T-helper 1 cell treated with Interleukin-12 subunit alpha and Interleukin-12 subunit beta and Interleukin-4 antibody, amounts not matched to agents 30 ng/mL and 1 ng/mL, for 36 hours (primary cell): ENCODE measurements at regions not wholly inside any gene's neighbourhood (a gene's known extent, or its start where the extent isn't known, plus 50 kb on each side); places are given as distances from the start of the nearest gene placed in this dataset.
"Not testable (repeated sequence)": the region's sequence is repeated elsewhere in the genome, so short reads cannot be mapped to it uniquely, and the experiment has no call there.

Experiments used
- intact Hi-C: fragments of 100-400 bp; cut with micrococcal nuclease; formaldehyde crosslinking; loops from one replicate; pipeline ENCODE4 v1.15.1; 2024

GRCh38 chr15:39014682-39015081, 450.1 kb upstream of the RASGRP1 start:
- intact Hi-C loops = no loop called here

DNA sequence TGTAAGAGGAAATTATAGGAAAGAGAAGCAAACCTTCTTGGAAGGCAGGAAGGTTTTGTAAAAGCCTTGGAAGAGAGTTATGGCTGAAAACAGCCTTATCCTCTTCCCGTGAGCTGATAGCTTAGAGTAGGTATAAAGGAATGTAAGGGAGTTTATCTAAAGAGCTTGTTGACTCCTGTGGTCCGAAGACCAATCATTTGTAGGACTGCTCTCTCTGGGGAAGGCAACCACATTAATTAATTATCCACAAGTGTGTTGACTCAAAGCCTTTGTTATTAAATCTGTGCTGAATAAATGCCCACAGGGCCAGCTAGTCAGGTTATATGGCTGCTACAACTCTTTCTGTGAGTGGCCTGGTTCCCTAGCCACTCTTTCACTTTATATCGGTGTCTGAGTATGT, 452.1 kb upstream of the RASGRP1 start:
- intact Hi-C loops = no loop called here

GRCh38 chr15:39018966-39019365, 454.4 kb upstream of the RASGRP1 start:
- intact Hi-C loops = no loop called here

DNA sequence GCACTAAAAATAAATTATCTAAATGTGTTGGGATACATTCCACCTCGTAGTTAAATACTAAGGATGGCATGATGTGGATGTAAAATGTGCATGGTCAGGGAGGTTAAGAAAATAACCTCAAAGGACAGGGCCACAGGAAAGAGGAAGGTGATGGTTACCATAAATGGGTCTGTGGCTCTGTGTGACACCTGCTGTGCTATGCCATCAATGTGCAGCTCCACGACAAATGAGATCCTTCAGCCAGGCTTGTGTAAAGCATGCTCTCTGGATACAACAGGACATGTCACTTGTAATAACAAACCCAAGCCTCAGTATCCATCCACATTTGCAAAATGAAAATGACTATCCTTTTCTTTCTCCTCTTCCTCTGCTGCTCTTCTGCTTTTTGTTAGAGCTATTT, 456.7 kb upstream of the RASGRP1 start:
- intact Hi-C loops = no loop called here

GRCh38 chr15:39022532-39023305, 458.1 kb upstream of the RASGRP1 start:
- intact Hi-C loops = no loop called here

GRCh38 chr15:39025321-39025720, 460.7 kb upstream of the RASGRP1 start:
- intact Hi-C loops = no loop called here

DNA sequence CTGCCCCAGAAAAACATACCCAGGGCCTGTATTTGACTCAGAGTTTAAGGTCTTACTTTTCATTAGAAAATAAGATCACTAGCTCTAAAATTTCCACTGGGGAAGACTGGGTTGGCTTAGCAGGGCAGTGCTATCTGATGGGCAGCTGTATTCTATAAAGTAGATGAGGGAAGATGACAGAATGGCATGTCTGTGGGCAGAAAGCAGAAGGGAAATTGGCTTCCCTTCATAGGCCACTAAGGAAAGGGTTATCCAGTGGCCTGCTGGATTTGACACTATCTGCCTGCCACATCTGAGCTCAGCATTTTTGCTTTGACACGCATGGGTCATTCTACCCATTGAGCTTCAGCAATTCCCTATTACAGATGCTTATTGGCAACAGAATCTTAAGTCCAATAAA, 461.3 kb upstream of the RASGRP1 start:
- intact Hi-C loops = no loop called here

- intact Hi-C loops = no loop called here
Measured at GRCh38 chr15:39028069-39028468, 463.5 kb upstream of the RASGRP1 start.

- intact Hi-C loops = no loop called here
Measured at GRCh38 chr15:39029741-39030140, 465.1 kb upstream of the RASGRP1 start.

DNA sequence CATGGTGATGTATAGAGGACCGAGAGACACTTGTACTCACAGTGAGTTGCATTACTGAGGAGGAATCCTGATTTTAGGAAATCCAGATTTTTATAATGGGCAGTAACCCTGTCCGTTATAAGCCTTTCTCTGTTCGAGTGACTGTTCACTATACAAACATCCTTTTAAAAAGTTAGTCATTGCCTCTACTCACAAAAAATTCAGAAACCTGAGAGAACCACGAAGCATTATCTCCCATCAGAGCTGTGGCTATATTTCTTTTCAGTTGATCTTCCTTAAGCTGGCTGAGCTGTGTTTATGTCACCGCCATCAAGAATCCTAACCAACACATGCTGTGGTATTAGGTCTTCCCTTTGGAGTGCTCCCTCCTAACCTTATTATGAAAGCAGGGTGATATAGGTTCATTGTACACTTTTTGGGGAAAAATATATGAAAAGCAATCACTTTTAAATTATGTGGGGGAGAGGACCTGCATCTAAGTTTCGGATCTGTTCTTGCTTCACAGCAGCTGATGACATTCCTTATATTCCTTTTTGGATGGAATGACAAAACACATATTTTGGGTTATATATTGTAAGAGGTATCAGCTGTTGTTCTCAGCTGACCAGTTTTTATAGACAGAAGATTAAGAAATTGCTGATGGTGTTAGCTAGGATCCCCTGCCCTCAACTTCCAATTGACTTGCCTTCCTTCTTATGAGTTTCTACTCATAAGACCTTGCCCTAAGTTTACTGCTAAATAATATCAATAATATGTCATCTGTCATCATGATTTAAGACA, 465.9 kb upstream of the RASGRP1 start:
- intact Hi-C loops = no loop called here

DNA sequence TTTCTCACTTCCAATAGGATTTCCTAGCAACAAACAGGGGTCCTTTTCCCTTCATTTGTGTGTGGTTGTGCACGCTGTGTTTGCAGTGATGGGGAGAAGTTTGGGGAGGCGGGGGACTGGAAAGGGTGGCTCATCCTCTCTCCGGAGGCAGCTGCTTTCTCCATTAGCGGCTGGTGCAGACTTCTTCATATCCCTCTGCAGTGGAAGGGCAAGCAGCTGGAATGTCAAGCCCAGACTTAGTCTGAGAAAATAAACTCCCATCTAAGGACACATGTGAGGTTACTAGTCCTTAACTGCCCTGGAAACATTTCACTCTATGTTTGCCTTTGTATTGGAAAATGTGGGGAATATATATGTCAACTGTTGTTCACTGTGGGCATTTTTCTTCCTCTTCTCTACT, 467.0 kb upstream of the RASGRP1 start:
- intact Hi-C loops = no loop called here

DNA sequence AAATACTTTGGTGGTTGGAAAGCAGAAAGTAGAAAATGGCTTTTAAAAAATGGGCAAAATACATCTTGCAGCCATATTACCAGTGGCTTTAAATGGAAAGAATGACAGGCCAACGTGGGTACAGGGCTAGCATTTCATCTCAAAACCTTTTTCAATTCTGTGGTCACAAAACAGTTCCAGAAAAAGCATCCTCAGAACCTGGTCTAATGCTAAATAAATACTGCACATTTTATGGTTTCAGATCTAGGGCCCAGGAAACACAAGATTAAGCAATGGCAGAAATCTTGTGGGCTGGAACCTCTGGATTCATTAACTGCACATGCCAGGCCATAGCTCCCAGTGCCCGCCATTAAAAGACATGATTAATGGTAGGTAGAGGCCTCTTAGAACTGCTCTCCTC, 470.2 kb upstream of the RASGRP1 start:
- intact Hi-C loops = no loop called here

GRCh38 chr15:39037611-39038010, 473.0 kb upstream of the RASGRP1 start:
- intact Hi-C loops = not testable (repeated sequence)

DNA sequence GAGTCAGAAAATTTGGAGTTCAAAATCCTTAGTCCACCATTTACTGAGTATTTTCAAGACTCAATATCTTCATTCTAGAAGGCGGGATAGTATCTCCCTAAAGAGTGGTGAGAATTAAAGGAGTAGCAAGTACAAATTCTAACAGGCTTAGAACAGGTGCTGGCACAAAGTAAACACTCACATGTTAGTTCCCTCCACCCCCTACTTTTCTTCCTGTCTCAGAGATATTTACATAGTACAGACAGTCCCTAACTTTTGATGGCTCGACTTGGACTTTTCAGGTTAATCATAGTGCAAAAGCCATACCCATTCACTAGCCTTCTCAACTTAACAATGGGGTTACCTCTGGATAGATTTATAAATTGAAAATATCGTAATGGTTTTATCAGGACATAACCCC, 476.2 kb upstream of the RASGRP1 start:
- intact Hi-C loops = no loop called here

DNA sequence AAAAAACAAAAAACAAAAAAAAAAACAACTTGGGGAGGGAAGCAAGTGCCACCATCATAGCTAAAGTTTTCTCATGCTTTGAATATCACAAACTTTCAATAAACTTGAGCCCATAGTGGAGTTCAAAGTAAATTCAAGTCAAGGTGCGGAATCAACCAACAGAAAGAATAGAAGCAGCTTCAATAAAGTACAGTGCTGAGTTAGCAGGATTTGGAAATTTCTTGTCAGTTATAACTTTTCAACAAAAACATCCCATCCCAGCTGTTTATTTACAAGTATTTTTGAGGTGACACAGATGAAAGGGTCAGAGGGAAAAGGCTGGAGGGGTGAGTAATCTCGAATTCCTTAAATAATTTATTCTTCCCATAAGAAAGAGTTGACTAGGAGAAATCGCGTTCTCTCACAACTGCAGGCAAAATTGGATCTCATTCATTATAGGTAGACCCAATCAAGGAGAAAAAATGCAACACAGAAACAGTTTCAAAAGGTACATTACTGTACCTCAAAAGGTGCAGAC, 477.4 kb upstream of the RASGRP1 start:
- intact Hi-C loops = no loop called here

GRCh38 chr15:39051626-39052322, 487.2 kb upstream of the RASGRP1 start:
- intact Hi-C loops = no loop called here

DNA sequence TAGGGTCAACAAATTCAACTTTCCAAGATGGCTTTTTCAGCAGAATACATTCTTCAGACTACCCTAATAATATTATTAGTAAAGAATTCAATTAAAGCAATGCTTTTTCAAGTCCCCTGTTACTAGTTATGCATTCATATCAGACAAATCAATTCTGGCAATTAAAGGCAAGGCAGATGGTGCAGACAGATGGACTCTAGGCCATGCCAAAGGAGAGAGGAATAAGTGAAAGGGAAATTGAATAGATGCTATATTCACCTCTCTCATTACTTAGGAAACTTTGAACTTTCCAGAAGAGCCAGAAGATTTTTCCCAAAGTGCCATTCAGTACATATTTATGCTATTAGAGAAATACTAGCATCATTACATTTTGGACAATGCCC, 487.7 kb upstream of the RASGRP1 start:
- intact Hi-C loops = no loop called here

DNA sequence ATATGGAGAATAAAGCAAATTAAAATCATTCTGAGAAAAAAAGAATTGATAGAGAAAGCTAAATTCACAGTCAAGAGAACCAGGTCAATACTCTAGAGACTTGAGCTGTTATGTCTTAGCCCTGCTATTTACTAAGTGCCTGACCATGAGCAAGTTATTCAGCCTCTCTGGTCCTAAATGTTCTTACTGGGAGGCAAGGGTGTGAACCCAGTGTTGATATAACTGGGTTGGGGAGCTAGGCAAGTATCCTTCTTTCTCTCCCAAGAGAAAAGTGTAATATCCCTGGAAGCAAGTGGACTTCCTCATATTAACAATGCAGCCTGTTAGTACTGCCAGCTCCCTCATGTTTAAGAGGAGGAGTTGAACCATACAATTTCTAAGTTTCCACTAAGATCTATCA, 488.9 kb upstream of the RASGRP1 start:
- intact Hi-C loops = no loop called here

DNA sequence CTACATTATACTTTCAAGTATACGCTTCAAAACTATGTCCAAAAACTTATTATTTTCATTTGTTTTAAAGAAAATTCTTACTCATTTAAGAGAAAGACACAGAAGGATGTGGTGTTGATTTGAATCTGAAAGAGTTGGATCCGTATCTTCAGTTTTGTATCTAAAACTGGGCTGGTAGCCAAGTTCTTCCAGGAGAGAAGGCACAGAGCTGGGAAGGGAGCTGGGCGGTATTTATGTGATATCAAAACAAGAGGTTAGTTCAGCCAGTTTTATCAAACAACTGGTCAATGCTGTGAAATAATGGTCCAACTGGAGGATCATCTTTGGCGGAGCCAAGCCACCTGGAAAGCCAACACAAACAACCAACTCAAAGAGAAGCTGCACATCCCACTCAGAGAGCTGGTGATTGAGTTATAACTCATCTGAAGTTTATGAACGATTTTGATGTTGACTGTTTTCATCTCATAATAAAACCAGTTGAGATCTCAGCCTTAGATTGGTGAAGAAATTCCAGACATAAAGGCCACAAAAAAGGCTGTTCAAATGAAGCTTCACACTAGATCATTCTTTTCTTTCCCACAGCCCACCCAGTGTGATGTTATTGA, 489.6 kb upstream of the RASGRP1 start:
- intact Hi-C loops = no loop called here

- intact Hi-C loops = no loop called here
Measured at GRCh38 chr15:39056357-39056756, 491.7 kb upstream of the RASGRP1 start.

DNA sequence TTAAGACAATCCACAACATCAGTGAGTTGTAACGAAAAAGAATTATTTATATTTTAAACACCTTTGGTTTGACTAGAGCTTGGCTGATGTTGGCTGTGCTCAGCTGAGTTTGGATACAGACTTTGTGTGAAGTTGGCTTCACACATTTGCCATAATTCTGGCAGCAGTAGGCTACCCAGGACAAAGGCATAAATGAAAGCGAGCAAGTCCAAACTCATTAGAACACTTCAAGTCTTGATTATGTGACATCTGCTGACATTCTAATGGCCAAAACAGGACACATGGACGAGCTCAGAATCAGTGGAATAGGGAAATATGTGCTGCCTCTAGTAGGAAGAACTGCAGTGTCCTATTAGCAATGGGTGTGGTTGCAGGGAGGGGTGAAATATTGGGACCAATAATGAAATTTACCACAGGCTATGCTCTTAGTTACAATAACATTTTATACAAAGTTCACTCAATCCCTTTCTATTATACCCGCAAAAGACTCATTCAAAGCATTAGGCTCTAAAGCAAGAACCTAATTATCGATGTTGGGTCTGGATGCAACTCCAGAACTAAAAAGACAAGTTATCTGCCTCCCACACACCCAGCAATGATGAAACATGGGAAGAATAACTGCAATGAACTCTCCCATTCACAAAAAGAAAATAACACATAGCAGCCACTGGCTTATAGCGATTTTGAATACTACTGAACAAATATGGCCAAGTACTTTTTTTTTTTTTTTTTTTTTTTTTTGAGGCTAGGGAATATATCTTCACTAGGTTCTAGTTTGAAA, 493.9 kb upstream of the RASGRP1 start:
- intact Hi-C loops = no loop called here
